GM18502 (cell line): ENCODE measurements at regions not wholly inside any gene's neighbourhood (a gene's known extent, or its start where the extent isn't known, plus 50 kb on each side); places are given as distances from the start of the nearest gene placed in this dataset.
"Not testable (repeated sequence)": the region's sequence is repeated elsewhere in the genome, so short reads cannot be mapped to it uniquely, and the experiment has no call there.

Experiments
- ATAC-seq: cut with Tn5 transposase; IDR thresholded peaks from one replicate; pipeline ENCODE4 v1.9.1; 2021; ENCODE audit warnings: mild to moderate bottlenecking; ENCODE audit not compliant: unreplicated experiment, poor library complexity

DNA sequence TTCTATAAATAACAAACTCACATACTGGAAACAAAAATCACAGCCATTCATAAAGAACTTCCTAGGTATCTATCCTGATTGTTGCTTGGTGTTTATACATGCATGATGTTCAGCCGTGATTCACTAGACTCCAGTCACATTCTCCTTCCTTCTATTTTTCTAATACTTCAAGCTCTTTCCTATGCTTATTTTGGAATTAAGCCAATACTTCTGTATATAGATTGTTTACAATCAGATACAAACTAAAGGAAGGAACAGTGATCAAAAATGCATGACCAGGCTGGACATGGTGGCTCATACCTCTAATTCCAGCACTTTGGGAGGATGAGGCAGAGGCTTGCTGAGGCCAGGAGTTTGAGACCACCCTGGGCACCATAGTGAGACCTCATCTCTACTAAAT lies 377.5 kb upstream of the IRAK1BP1 start:
- no peak for ATAC-seq

DNA sequence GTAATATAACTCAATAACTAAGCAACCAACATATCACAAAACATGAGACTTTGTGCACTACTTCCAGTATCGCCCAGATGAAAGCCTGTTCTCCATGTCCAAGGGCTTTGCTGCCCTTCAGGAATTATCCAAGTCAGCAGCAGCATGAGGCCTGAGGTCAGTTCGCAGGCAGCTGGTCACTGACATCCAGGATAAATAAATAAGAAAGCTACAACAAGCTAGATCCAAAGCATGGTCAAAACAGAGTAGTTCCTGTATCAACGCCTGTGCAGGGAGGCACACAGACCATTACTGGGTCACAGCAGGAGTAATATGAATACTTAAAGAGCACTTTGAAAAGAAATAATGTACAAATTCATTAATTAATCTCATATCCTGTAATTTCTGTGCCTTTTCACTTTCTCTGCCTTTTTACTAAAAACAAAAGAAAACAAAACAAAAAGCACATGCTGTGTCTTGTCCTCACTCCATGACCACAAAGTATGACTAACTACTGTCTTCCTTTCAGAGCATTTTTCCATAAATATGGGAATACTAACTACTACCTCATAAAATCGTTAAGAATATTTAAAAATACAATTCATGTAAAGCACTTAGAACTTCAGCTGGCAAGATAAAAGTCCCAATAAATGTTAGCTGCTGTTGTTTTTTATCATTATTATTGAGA lies 374.9 kb upstream of the IRAK1BP1 start:
- ATAC-seq: no peak

DNA sequence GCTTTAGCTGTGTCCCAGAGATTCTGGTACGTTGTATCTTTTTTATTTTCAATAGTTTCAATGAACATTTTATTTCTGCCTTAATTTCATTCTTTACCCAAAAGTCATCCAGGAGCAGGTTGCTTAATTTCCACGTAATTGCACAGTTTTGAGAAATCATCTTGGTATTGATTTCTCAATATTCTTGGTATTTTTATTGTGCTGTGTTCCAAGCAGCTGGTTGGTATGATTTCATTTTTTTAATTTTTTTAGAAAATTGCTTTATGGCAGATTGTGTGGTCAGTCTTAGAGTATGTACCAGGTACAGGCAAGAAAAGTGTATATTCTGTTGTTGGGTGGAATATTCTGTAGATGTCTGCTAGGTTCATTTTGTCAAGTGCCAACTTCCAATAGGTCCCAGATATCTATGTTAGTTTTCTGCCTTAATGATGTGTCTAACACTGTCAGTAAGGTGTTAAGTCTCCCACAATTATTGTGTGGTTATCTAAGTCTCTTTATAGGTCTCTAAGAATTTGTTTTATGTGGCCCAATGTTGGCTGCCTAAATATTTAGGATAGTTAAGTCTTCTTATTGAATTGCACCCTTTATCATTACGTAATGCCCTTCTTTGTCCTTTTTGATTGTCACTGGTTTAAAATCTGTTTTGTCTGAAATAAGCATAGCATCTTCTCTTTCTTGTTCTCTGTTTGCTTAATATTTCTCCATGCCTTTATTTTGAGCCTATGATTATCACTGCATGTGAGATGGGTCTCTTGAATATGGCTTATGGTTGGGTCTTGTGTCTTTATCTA lies 366.9 kb upstream of the IRAK1BP1 start:
- ATAC-seq: no peak

DNA sequence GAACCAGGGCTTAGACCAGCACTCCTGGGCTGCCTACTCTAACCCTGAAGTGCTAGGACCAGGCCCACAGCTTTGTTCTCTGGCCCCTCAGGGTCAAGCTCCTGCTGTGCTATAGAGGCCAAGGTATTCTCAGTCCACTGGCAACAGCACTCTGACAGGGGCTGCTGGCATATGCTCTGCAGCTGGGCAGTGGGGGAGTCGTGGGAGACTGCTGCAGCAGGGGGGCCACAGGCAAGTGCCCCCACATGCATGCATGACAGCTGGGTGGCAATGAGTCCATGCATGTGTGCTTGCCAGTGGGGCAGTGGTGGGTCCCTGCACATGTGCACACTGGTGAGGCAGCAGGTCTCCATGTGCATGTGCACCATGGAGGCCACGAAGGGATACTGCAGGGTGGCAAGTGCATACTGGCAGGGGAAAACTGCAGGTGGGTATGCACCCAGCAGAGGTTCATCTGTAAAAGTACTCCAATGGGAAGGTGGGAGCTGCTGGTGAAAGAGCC lies 364.9 kb upstream of the IRAK1BP1 start:
- no peak for ATAC-seq

DNA sequence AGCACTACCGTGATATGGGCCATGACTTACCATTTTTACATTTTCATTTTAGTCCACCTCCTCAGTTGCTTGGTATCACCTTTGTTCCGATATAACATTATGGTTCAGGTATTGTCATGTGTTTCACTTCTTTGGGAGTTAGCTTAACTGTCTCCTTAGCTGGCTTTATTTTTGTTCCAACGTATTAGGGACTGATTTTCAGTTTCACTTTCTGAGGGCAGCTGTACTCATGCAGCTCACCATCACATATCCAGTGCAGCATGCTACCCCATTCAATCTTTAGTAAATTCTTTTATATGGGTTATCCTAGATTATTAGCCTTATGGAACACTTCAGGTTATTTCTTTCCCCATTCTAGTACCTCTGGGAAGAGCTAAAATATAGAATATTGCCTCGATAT lies 362.2 kb upstream of the IRAK1BP1 start:
- no peak for ATAC-seq

- no peak for ATAC-seq
Measured at GRCh38 chr6:78511009-78511408, 356.3 kb upstream of the IRAK1BP1 start.

- no peak for ATAC-seq
Measured at GRCh38 chr6:78513856-78514255, 353.5 kb upstream of the IRAK1BP1 start.

DNA sequence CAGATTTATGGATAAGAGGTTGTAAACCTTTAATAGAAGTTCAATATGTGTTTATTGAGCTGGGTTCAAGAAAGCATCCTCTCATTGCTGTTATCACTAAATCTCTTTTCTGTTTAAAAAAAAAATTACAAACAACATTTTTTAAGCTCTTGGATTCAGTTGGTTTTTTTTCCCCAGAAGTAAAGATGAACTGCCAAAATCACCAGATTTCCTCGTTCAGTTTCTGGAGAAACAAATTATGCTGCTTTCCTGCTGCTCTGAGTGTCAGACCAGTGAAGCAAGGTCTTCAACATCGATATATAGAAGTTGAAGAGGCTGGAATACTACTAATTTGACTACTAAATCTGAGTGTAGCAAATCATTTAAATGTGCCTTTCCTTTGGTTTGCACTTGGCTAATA lies 352.1 kb upstream of the IRAK1BP1 start:
- no peak for ATAC-seq

DNA sequence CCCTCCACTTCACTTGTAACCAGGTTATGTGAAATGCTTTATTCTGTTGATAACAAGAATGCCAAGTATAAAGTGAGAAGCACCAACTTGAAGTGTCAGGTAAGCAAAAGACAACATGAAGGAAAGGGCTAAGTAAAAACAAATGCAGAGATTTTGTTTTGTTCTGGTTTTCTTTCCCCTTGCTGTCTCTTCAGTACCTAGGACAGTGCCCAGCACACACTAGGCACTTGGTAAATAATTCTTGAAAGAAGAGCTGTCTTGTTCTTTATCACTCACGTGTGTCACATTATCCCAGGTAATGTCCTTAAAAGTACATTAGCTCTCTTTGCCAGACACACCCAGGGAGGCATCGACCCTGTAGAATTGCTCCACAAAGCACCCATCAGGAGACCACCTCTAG lies 350.0 kb upstream of the IRAK1BP1 start:
- ATAC-seq: no peak

- ATAC-seq: no peak
Measured at GRCh38 chr6:78523622-78524021, 343.7 kb upstream of the IRAK1BP1 start.

- ATAC-seq: no peak
Measured at GRCh38 chr6:78525976-78526375, 341.4 kb upstream of the IRAK1BP1 start.

DNA sequence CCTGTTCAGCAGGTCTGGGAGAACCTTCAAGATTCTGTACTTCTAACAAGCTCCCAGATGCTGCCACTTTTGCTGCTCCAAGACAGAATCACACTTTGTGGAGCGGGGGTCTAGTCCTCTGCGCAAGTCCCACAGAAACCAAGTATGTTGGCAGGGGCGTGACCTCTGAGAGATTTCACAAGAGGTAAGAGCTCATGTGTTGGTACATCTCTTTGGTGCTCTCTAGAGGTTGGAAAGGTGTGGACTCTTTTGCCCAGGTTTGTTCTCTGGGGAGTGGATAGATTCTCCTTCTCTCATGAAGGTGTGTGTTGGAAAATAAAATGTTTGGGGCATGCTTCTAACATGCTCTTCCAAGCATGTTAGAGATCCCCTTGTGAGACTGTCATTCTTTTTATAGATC lies 340.9 kb upstream of the IRAK1BP1 start:
- ATAC-seq: no peak

DNA sequence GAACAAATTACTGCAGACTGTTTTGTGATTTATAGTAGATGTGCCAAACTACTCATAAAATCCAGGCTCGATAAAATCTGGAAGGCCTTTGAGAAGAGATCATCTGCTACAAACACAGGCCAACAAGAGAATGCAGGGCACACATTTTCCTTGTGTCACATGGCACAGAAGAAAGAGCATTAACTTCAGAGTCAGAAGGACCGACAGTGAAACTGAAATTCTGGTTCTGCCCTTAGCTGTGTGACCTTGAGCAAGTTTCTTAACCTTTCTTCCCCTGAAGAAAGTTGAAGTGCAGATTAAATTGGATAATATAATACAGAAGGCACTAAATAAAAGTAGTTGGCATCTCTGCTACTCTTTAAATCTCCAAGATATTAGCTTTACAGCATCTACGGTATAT lies 338.4 kb upstream of the IRAK1BP1 start:
- no peak for ATAC-seq

- ATAC-seq: no peak
Measured at GRCh38 chr6:78530208-78530607, 337.1 kb upstream of the IRAK1BP1 start.

DNA sequence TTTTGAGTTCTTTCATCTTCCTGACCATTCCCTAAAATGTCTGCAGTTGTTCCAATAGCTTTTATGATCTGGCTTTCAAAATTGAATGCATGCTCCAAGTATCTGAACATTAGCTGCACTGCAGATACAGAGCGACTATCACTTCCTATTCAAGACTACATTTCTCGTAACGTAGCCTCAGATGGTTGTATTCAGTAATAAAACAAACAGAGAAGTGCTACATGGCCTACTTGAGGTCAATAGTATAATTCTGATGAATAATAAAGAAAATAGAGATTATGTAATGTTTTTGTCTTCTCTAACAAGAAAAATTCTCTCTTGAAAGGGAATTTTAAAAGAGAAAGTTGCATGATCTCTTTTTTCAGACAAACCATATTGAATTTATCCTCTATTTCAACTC lies 333.9 kb upstream of the IRAK1BP1 start:
- no peak for ATAC-seq

DNA sequence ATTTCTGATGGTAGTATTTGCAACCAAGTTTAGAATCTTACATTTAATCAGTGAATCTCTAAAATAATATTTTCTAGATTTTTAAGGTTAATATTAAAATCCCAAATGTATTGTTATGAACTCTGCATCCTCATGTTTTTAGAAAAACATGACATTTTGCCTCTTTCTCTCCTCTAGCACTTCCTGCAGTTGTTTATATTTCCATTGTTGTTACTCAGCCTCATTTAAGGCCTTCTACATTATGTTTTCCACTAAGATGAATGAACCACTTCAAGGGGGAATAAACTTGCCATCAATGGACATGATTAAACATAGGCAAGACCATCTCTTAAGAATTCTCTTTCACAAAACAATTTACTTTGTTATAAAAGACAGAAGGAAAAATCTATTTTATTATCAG lies 333.5 kb upstream of the IRAK1BP1 start:
- ATAC-seq: no peak

DNA sequence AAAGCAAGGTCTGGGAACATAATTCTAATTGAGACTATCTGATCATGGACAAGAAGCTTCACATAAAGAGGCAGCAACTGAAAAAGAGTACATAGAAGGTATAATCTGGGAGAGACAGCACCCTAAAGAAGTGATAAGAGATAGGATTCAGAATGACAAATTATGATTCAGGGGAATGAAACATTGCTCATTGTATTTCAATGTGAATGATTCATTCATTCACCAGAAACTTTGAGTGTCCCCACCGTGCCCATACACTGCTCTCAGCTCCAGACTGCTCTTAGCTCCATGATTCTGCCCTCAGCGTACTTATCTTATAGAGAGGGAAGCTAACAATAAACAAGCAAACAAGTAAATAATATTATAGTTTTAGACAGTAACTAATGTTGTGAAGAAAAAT lies 329.3 kb upstream of the IRAK1BP1 start:
- no peak for ATAC-seq

GRCh38 chr6:78547636-78548035 lies 319.7 kb upstream of the IRAK1BP1 start:
- not testable (repeated sequence) for ATAC-seq

DNA sequence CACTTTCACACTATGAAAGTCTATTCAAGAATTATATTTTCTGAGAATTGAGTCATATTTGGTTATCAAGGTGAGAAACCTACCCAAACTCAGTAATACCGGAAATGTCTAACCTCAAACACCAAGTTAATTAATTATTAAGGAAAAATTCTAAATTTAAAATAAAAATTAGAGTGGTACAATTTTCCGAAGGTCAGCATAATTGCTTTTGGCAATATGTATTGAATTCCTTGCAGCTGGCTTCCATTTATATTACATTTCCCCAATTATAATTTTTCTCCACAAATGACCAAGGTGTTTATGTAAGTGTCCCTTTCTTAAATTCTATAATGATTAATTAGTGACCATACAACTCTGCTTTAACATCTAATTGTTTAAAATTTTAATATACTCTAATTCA lies 316.0 kb upstream of the IRAK1BP1 start:
- ATAC-seq: no peak

DNA sequence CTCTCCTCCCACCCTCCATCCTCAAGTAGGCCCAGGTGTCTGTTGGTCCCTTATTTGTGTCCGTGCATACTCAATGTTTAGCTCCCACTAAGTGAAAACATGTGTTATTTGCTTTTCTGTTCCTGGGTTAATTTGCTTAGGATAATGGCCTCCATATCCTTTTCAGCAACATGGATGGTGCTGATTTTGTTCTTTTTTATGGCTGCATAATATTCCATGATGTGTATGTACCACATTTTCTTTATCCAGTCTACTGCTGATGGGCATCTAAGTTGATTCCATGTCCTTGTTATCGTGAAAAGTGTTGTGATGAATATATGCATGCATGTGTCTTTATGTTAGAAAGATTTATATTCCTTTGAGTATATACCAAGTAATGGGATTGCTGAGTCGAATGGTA lies 314.9 kb upstream of the IRAK1BP1 start:
- ATAC-seq: no peak

GRCh38 chr6:78554341-78554740 lies 313.0 kb upstream of the IRAK1BP1 start:
- ATAC-seq: no peak

DNA sequence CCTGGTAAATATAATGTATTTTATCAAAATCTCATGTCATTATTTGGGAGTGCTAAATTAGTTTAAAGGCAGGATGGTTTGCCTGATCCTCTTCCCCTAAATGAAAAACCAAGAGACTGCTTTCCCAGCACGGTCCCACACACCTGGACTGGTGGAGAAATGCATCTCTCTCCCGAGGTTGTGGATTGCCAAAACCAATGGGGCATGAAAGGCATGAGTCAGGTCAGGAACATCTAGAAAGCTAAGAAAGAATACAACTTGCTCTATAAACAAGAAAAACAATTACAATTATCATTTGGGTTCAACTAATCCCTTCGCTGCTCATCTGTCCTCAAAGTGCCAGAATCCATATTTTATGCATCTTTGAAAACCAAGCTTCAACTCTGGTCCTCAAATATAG lies 308.3 kb upstream of the IRAK1BP1 start:
- no peak for ATAC-seq
